Mesenchymal stem cell (in vitro differentiated cells and primary cell): ENCODE measurements at regions not wholly inside any gene's neighbourhood (a gene's known extent, or its start where the extent isn't known, plus 50 kb on each side); places are given as distances from the start of the nearest gene placed in this dataset.

Experiments
- DNase-seq: peaks from one replicate; pipeline ENCODE4 v3.0.0-alpha.2; 2013
- H2AFZ ChIP-seq: one replicate; pipeline ENCODE4 v1.6.1; 2013; ENCODE audit warnings: low read depth, mild to moderate bottlenecking, control low read depth, inconsistent platforms, low read length, moderate library complexity
- H2AK5ac ChIP-seq: 2 replicates; pipeline ENCODE4 v1.6.1; 2013; ENCODE audit warnings: low read length, moderate library complexity, mild to moderate bottlenecking, inconsistent platforms; ENCODE audit not compliant: severe bottlenecking
- H2BK120ac ChIP-seq: one replicate; pipeline ENCODE4 v1.6.1; 2013; ENCODE audit warnings: low read depth, mild to moderate bottlenecking, inconsistent platforms, low read length, moderate library complexity
- H2BK12ac ChIP-seq, 2 experiments: one replicate each; pipeline ENCODE4 v1.6.1; 2013; ENCODE audit warnings: inconsistent platforms in 2 of 2, low read length in 2 of 2, mild to moderate bottlenecking in 2 of 2, moderate library complexity in 2 of 2, control low read depth in 1 of 2
- H2BK15ac ChIP-seq: one replicate; pipeline ENCODE4 v1.6.1; 2013; ENCODE audit warnings: mild to moderate bottlenecking, low read depth, inconsistent platforms; ENCODE audit not compliant: poor library complexity, severe bottlenecking
- H2BK5ac ChIP-seq: 2 replicates; pipeline ENCODE4 v1.6.1; 2013; ENCODE audit warnings: low read depth, mild to moderate bottlenecking, low read length, control low read depth, inconsistent platforms; ENCODE audit not compliant: poor library complexity, severe bottlenecking
- H3K14ac ChIP-seq, 2 experiments: one replicate each; pipeline ENCODE4 v1.6.1; 2013; ENCODE audit warnings: inconsistent platforms in 2 of 2, low read length in 2 of 2, control low read depth in 1 of 2, mild to moderate bottlenecking in 1 of 2, moderate library complexity in 1 of 2
- H3K18ac ChIP-seq, 2 experiments: one replicate each; pipeline ENCODE4 v1.6.1; 2013; ENCODE audit warnings: inconsistent platforms in 2 of 2, low read length in 2 of 2, control low read depth in 1 of 2, low read depth in 1 of 2, mild to moderate bottlenecking in 1 of 2
- H3K23ac ChIP-seq, 2 experiments: one replicate each; pipeline ENCODE4 v1.6.1; 2013; ENCODE audit warnings: inconsistent platforms in 2 of 2, low read length in 2 of 2, mild to moderate bottlenecking in 2 of 2, moderate library complexity in 2 of 2, control low read depth in 1 of 2
- H3K27ac ChIP-seq: 2 replicates; pipeline ENCODE4 v1.5.1; 2013; ENCODE audit warnings: mild to moderate bottlenecking, moderate library complexity, low read length, control low read depth, inconsistent platforms; ENCODE audit not compliant: poor library complexity, severe bottlenecking
- H3K27me3 ChIP-seq, 2 experiments: 2 replicates each; pipeline versions ENCODE4 v1.6.1 to v1.7.0; 2013; ENCODE audit warnings: low read length in 2 of 2, mild to moderate bottlenecking in 2 of 2, moderate library complexity in 2 of 2, control low read depth in 1 of 2, inconsistent platforms in 1 of 2; ENCODE audit not compliant: control insufficient read depth in 1 of 2, insufficient read depth in 1 of 2
- H3K36me3 ChIP-seq, 2 experiments: 2 replicates each; pipeline versions ENCODE4 v1.6.1 to v1.7.0; 2013; ENCODE audit warnings: low read length in 2 of 2, control low read depth in 1 of 2, inconsistent platforms in 1 of 2, low read depth in 1 of 2, mild to moderate bottlenecking in 1 of 2; ENCODE audit not compliant: insufficient read depth in 2 of 2, control insufficient read depth in 1 of 2
- H3K4ac ChIP-seq, 2 experiments: one replicate each; pipeline ENCODE4 v1.6.1; 2013; ENCODE audit warnings: inconsistent platforms in 2 of 2, low read length in 2 of 2, mild to moderate bottlenecking in 2 of 2, moderate library complexity in 2 of 2, control low read depth in 1 of 2, low read depth in 1 of 2
- H3K4me1 ChIP-seq: 2 replicates; pipeline ENCODE4 v1.6.1; 2013; ENCODE audit warnings: low read depth, low read length, control low read depth; ENCODE audit not compliant: control insufficient read depth, insufficient read depth
- H3K4me2 ChIP-seq: 2 replicates; pipeline ENCODE4 v1.6.1; 2013; ENCODE audit warnings: low read length, mild to moderate bottlenecking, inconsistent platforms; ENCODE audit not compliant: poor library complexity, severe bottlenecking
- H3K4me3 ChIP-seq, 2 experiments: 2 replicates each; pipeline versions ENCODE4 v1.5.1 to v1.7.0; 2013; ENCODE audit warnings: low read length in 2 of 2, mild to moderate bottlenecking in 2 of 2, control low read depth in 1 of 2, low read depth in 1 of 2; ENCODE audit not compliant: insufficient read depth in 1 of 2
- H3K79me1 ChIP-seq: replicated peaks from 2 replicates; pipeline ENCODE4 v1.6.1; 2013; ENCODE audit warnings: mild to moderate bottlenecking, control low read depth, low read length, inconsistent platforms; ENCODE audit not compliant: poor library complexity, severe bottlenecking
- H3K9ac ChIP-seq: 2 replicates; pipeline ENCODE4 v1.7.0; 2013; ENCODE audit warnings: mild to moderate bottlenecking, low read length, moderate library complexity
- H3K9me3 ChIP-seq: 2 replicates; pipeline ENCODE4 v1.7.0; 2013; ENCODE audit warnings: mild to moderate bottlenecking, low read length; ENCODE audit not compliant: control insufficient read depth
- H4K8ac ChIP-seq: one replicate; pipeline ENCODE4 v1.6.1; 2013; ENCODE audit warnings: inconsistent platforms, mild to moderate bottlenecking, low read length, moderate library complexity
- H4K91ac ChIP-seq: one replicate; pipeline ENCODE4 v1.6.1; 2013; ENCODE audit warnings: mild to moderate bottlenecking, low read length, inconsistent platforms
- WGBS: methylation state at CpG from one replicate; pipeline ENCODE4 v1.1.7; 2013; ENCODE audit warnings: mixed read lengths; 5-methylcytosine and 5-hydroxymethylcytosine counted together

DNA sequence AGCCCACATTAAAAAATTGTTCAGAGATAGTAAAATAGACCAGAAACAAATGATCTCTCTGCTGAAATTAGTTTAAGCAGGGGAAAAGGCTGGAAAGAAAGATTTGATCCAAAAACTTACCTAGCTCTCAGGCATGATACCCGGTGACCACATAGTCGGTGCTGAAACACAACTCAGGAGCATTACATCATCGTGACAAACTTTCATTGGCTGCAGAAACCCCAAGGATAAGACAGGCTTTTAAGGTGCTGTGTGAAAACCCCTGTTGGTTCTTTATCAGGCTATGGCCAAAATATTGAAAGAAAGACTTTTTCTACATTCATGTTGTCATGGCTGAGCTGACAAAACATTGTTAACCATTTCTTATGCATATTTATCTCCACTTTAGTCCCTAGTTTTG lies 171.7 kb upstream of the KLF12 start:
- Histone ChIP-seq H2AK5ac (no peak overlapping the region), H2BK12ac (no peak overlapping the region), H3K18ac (no peak overlapping the region), H3K23ac (no peak overlapping the region), H2AFZ (no peak overlapping the region), H4K91ac (no peak overlapping the region), H3K4me3 (no peak overlapping the region), H3K79me1 (no peaks in the 10 kb centered on the region), H3K4ac (no peak overlapping the region), H2BK15ac (no peak overlapping the region), H3K9ac (no peak overlapping the region), H3K4me2 (no peak overlapping the region), H3K27me3 (no peaks in the 10 kb centered on the region), H3K4me1 (peaks cover 1% of the 10 kb centered on the region), H2BK5ac (no peak overlapping the region), H3K14ac (no peak overlapping the region), H4K8ac (no peak overlapping the region), H3K27ac (no peak overlapping the region), H2BK120ac (no peak overlapping the region), H3K36me3 (no peaks in the 10 kb centered on the region), H3K9me3 (no peaks in the 10 kb centered on the region)
- DNase-seq, result no peak
- 11% methylated on average over 3 of the region's 3 CpGs for WGBS

DNA sequence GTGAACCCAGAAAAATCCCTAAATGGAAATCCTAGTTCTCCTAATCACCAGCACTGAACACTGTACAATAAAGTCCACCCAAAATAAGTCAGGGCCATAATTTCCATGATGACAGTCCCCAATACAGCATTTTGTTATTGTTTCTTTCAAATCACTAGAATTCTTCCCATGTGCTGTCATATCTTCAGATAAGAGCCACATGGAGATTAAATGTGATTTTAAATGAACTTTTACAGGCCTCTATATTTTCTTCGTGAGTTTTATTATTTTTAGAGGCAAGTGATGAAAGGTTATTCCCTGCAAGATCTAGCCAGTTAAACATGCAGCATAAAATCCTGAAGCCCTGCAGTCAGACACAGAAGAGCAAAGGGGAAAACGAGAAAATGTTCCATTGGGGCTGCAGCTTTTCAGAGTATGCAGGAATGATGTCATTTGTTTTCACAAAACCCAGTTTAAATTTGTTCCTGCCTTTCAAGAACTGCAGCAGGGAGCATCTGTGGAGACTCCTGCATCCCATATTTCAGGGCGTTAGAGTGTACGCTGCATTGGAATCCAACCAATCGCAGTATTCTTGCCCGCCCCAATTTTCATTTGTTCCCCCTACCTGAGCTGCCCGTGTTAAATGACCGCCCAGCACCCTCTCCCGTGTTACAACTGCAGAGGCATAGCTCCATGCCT lies 167.2 kb upstream of the KLF12 start:
- Histone ChIP-seq H3K18ac (no peak overlapping the region), H3K9me3 (no peaks in the 10 kb centered on the region), H3K9ac (no peak overlapping the region), H3K79me1 (no peaks in the 10 kb centered on the region), H4K8ac (no peak overlapping the region), H3K14ac (no peak overlapping the region), H2BK12ac (no peak overlapping the region), H3K27ac (no peak overlapping the region), H3K4me1 (peaks cover 1% of the 10 kb centered on the region), H3K27me3 (no peaks in the 10 kb centered on the region), H3K4me2 (no peak overlapping the region), H3K4ac (no peak overlapping the region), H2BK15ac (no peak overlapping the region), H3K4me3 (no peak overlapping the region), H3K36me3 (no peaks in the 10 kb centered on the region), H2BK120ac (no peak overlapping the region), H2AFZ (no peak overlapping the region), H3K23ac (no peak overlapping the region), H4K91ac (no peak overlapping the region), H2AK5ac (no peak overlapping the region), H2BK5ac (no peak overlapping the region)
- no peak for DNase-seq
- WGBS, result 52% methylated on average over 9 of the region's 9 CpGs

DNA sequence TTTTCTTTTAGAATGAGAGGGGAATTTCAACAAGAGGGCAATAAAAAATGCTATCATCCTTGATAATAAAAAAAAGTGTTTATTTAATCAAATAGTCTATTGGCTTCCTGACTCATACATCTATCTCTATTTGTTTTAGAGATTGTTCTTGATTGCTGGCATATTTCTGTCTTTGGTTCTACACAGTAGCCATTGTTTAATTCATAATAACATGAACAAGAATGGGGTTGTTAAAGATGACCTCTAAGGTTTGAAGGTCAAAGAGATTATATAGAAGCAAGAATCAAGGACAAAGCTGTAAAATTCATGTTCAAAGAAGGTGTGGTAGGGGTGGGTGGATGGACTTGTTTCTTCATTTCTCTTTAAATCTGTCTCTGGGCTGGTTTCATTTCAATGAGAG lies 166.0 kb upstream of the KLF12 start:
- H3K27me3 ChIP-seq, result no peaks in the 10 kb centered on the region
- no peak overlapping the region for H3K23ac ChIP-seq
- no peak overlapping the region for H3K18ac ChIP-seq
- H3K9me3 ChIP-seq, result no peaks in the 10 kb centered on the region
- no peaks in the 10 kb centered on the region for H3K36me3 ChIP-seq
- H2AFZ ChIP-seq, result no peak overlapping the region
- H2BK5ac ChIP-seq, result no peak overlapping the region
- H3K79me1 ChIP-seq, result no peaks in the 10 kb centered on the region
- peaks cover 1% of the 10 kb centered on the region for H3K4me1 ChIP-seq
- no peak overlapping the region for H3K9ac ChIP-seq
- no peak overlapping the region for H4K91ac ChIP-seq
- H3K27ac ChIP-seq, result no peak overlapping the region
- no peak overlapping the region for H3K4ac ChIP-seq
- no peak overlapping the region for H2BK15ac ChIP-seq
- H2AK5ac ChIP-seq, result no peak overlapping the region
- no peak overlapping the region for H3K4me3 ChIP-seq
- no peak overlapping the region for H3K14ac ChIP-seq
- no peak overlapping the region for H3K4me2 ChIP-seq
- no peak overlapping the region for H4K8ac ChIP-seq
- DNase-seq, result no peak
- no peak overlapping the region for H2BK12ac ChIP-seq
- H2BK120ac ChIP-seq, result no peak overlapping the region

DNA sequence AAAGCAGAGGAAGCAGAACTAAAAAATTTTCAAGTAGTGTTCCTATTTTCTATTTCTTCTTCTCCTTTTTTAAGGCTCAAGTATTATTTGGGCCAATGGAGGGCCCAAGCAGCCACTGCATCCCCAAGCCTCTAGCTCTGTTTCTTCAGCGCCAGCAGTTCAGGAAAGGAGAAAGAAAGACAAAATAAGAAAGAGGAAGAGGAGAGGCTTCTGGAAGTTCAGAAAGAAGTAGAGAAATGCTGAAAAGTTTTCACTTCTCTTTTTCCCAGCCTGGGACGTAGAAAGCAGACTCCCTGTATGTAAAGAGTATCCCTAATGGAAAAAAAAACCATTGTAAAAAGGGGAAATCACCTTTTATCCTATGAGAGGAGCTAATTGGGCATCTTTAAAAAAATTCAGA lies 165.5 kb upstream of the KLF12 start:
- no peaks in the 10 kb centered on the region for H3K27me3 ChIP-seq
- H4K91ac ChIP-seq, result no peak overlapping the region
- 100% methylated on average over 1 of the region's 2 CpGs for WGBS
- no peak overlapping the region for H2BK15ac ChIP-seq
- H3K4me2 ChIP-seq, result no peak overlapping the region
- H3K23ac ChIP-seq, result no peak overlapping the region
- H3K27ac ChIP-seq, result no peak overlapping the region
- no peak overlapping the region for H3K9ac ChIP-seq
- H3K36me3 ChIP-seq, result no peaks in the 10 kb centered on the region
- H2AK5ac ChIP-seq, result no peak overlapping the region
- H3K9me3 ChIP-seq, result no peaks in the 10 kb centered on the region
- no peak for DNase-seq
- H3K4me3 ChIP-seq, result no peak overlapping the region
- no peak overlapping the region for H3K14ac ChIP-seq
- no peak overlapping the region for H2BK12ac ChIP-seq
- no peak overlapping the region for H3K4ac ChIP-seq
- no peak overlapping the region for H2BK5ac ChIP-seq
- H2BK120ac ChIP-seq, result no peak overlapping the region
- H3K4me1 ChIP-seq, result peaks cover 1% of the 10 kb centered on the region
- no peak overlapping the region for H4K8ac ChIP-seq
- no peak overlapping the region for H3K18ac ChIP-seq
- no peak overlapping the region for H2AFZ ChIP-seq
- no peaks in the 10 kb centered on the region for H3K79me1 ChIP-seq
